Activated B cell treated with CpG ODN at 0.5 μM for 24 hours (primary cell): ENCODE measurements at regions not wholly inside any gene's neighbourhood (a gene's known extent, or its start where the extent isn't known, plus 50 kb on each side); places are given as distances from the start of the nearest gene placed in this dataset.

Experiments used
- ATAC-seq: fragments of 200-7000 bp; cut with Tn5 transposase; one replicate; pipeline ENCODE4 v1.10.0; 2021; ENCODE audit warnings: low read depth, mild to moderate bottlenecking, moderate library complexity
- CTCF ChIA-PET: fragments of 350-600 bp; sonication (Branson Sonifier 250); formaldehyde crosslinking; loops from one replicate; lab custom pipeline; 2021; ENCODE audit warnings: antibody characterized with exemption; lab: Charles Lee
- POLR2A ChIA-PET: fragments of 350-600 bp; sonication (Branson Sonifier 250); formaldehyde crosslinking; loops from one replicate; lab custom pipeline; 2021; ENCODE audit warnings: antibody characterized with exemption; lab: Charles Lee
- DNase-seq: peaks from one replicate; pipeline ENCODE4 v3.0.0; 2022
- H3K27ac Mint-ChIP-seq: one replicate; pipeline ENCODE4 v1.8.0; 2020; ENCODE audit warnings: mixed read lengths
- H3K27me3 Mint-ChIP-seq: one replicate; pipeline ENCODE4 v1.8.0; 2021; ENCODE audit warnings: mixed read lengths
- H3K36me3 Mint-ChIP-seq: one replicate; pipeline ENCODE4 v1.8.0; 2021; ENCODE audit warnings: low read depth, mixed read lengths
- H3K4me1 Mint-ChIP-seq: one replicate; pipeline ENCODE4 v1.8.0; 2021; ENCODE audit warnings: mixed read lengths
- H3K4me3 Mint-ChIP-seq: one replicate; pipeline ENCODE4 v1.8.0; 2020; ENCODE audit warnings: mild to moderate bottlenecking, mixed read lengths
- H3K9me3 Mint-ChIP-seq: one replicate; pipeline ENCODE4 v1.8.0; 2020; ENCODE audit warnings: mixed read lengths
- CTCF ChIP-seq: fragments of 200-600 bp; IDR thresholded peaks from one replicate; pipeline ENCODE4 v1.8.0; 2022; ENCODE audit warnings: antibody characterized with exemption, mild to moderate bottlenecking
- intact Hi-C: fragments of 100-400 bp; cut with micrococcal nuclease; formaldehyde crosslinking; loops from one replicate; pipeline ENCODE4 v1.15.1; 2024

- ATAC-seq (no peak), DNase-seq (no peak)
- TF ChIP-seq CTCF = no peak
- no peak overlapping the region for H3K4me3 Mint-ChIP-seq
- H3K27me3 Mint-ChIP-seq = peaks cover 7% of the 10 kb centered on the region
- intact Hi-C loops = no loop called here
- ChIA-PET POLR2A (no interaction called here), CTCF (interaction anchor here (0.6 to 1.5 kb wide), 3 partner anchors 605 to 1877 kb away, joined by 3 to 10 read pairs (median 7); no protein-coding TSS in a partner anchor)
- H3K36me3 Mint-ChIP-seq = no peaks in the 10 kb centered on the region
- no peaks in the 10 kb centered on the region for H3K4me1 Mint-ChIP-seq
- no peak overlapping the region for H3K27ac Mint-ChIP-seq
- no peaks in the 10 kb centered on the region for H3K9me3 Mint-ChIP-seq
Observed at GRCh38 chr11:131064373-131064991, 148.2 kb upstream of the SNX19 start.

GRCh38 chr11:131065435-131066413 lies 149.4 kb upstream of the SNX19 start:
- peaks cover 6% of the 10 kb centered on the region for H3K27me3 Mint-ChIP-seq
- no peak for ATAC-seq
- intact Hi-C loops = no loop called here
- TF ChIP-seq CTCF = no peak
- H3K4me3 Mint-ChIP-seq = no peak overlapping the region
- H3K9me3 Mint-ChIP-seq = no peaks in the 10 kb centered on the region
- H3K4me1 Mint-ChIP-seq = no peaks in the 10 kb centered on the region
- ChIA-PET POLR2A (no interaction called here), CTCF (interaction anchor here (1.5 kb wide), 1 partner anchor 609 kb away, joined by 10 read pairs; no protein-coding TSS in a partner anchor)
- DNase-seq = no peak
- no peaks in the 10 kb centered on the region for H3K36me3 Mint-ChIP-seq
- H3K27ac Mint-ChIP-seq = no peak overlapping the region

GRCh38 chr11:131066551-131066950 lies 150.3 kb upstream of the SNX19 start:
- ATAC-seq (no peak), DNase-seq (no peak)
- peaks cover 6% of the 10 kb centered on the region for H3K27me3 Mint-ChIP-seq
- H3K27ac Mint-ChIP-seq = no peak overlapping the region
- intact Hi-C loops = no loop called here
- ChIA-PET CTCF (no interaction called here), POLR2A (no interaction called here)
- H3K4me3 Mint-ChIP-seq = no peak overlapping the region
- no peak for TF ChIP-seq CTCF
- no peaks in the 10 kb centered on the region for H3K9me3 Mint-ChIP-seq
- no peaks in the 10 kb centered on the region for H3K4me1 Mint-ChIP-seq
- no peaks in the 10 kb centered on the region for H3K36me3 Mint-ChIP-seq

GRCh38 chr11:131070365-131070764 lies 154.1 kb upstream of the SNX19 start:
- Mint-ChIP-seq H3K27me3 (peaks cover 4% of the 10 kb centered on the region), H3K4me1 (no peaks in the 10 kb centered on the region), H3K4me3 (no peak overlapping the region), H3K36me3 (no peaks in the 10 kb centered on the region), H3K27ac (no peak overlapping the region), H3K9me3 (no peaks in the 10 kb centered on the region)
- CTCF ChIA-PET = no interaction called here
- no peak for TF ChIP-seq CTCF
- ATAC-seq (no peak), DNase-seq (no peak)
- intact Hi-C loops = no loop called here
- POLR2A ChIA-PET = no interaction called here

GRCh38 chr11:131073167-131073566 lies 156.9 kb upstream of the SNX19 start:
- Mint-ChIP-seq H3K4me1 (no peaks in the 10 kb centered on the region), H3K4me3 (no peak overlapping the region), H3K27ac (no peak overlapping the region), H3K36me3 (no peaks in the 10 kb centered on the region), H3K27me3 (no peaks in the 10 kb centered on the region), H3K9me3 (no peaks in the 10 kb centered on the region)
- ATAC-seq (no peak), DNase-seq (no peak)
- no peak for TF ChIP-seq CTCF
- ChIA-PET POLR2A (no interaction called here), CTCF (no interaction called here)
- intact Hi-C loops = no loop called here
